ENCODE measurements at regions not wholly inside any gene's neighbourhood (a gene's known extent, or its start where the extent isn't known, plus 50 kb on each side); places are given as distances from the start of the nearest gene placed in this dataset.

- no peak for DNase-seq
Measured at GRCh38 chrX:147710301-147710700, 201.4 kb upstream of the FMR1 start.

- DNase-seq: no peak
Measured at GRCh38 chrX:147733369-147733768, 178.3 kb upstream of the FMR1 start.

DNA sequence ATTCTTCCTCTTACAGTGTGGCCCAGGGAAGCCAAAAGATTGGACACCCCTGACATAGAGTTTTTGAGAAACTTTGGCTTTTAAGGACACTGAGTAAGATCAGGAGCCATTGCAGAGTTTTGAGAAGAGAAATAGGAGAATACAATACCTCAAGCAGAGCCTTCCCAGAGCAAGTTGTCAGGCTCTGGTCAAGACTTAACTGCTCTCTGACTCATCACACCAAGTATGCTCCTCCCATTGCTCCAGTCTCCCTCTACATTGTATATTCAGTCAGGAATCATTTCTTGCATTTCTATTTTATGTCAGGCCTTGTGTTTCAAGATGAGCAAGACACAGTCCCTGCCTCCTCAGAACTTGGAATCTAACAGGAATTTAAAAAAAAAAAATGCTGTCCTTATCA lies 176.4 kb upstream of the FMR1 start:
- no peak for DNase-seq

- no peak for DNase-seq
Measured at GRCh38 chrX:147736045-147736444, 175.7 kb upstream of the FMR1 start.

DNA sequence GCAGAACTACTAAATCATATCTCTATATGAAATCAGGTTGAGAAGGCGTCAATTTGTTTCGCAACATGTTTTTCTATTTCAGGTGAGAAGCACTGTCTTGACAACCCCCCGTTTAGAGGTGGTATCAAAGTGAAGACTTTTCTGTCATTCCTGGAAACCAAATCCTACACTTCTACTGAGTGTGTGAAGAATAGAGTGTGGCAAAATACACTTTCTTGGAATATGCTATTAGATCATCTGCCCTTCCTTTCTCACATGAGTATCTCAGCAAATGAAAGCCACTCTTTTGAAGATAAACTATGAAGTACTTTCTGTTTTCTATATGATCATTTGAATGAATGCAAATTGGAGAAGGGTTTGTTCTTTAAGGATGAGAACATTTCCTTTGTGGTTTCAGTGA lies 174.0 kb upstream of the FMR1 start:
- DNase-seq: no peak

- DNase-seq: no peak
Measured at GRCh38 chrX:147738265-147738664, 173.5 kb upstream of the FMR1 start.

GRCh38 chrX:147739196-147739595 lies 172.5 kb upstream of the FMR1 start:
- no peak for DNase-seq

GRCh38 chrX:147741776-147742175 lies 169.9 kb upstream of the FMR1 start:
- no peak for DNase-seq

GRCh38 chrX:147749308-147749707 lies 162.4 kb upstream of the FMR1 start:
- no peak for DNase-seq

- DNase-seq: no peak
Measured at GRCh38 chrX:147757750-147758149, 154.0 kb upstream of the FMR1 start.

DNA sequence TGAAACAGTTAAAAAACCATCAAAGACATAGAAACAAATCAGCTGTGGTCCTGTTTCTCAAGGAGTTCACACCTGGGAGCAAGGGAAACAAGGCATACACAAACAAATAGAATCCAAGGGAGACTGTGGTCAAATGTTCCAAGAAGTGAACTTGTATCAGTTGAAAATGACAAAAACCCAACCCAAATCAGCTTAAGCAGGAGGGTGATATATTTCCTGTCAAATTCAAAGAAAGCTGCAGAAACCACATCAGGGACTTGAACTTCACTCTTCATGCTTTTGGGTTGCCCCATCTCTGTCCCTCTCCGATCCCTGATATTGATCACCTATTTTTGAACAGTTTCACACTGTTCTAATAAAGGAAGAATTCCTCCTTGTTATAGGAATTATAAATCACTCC lies 148.6 kb upstream of the FMR1 start:
- no peak for DNase-seq

DNA sequence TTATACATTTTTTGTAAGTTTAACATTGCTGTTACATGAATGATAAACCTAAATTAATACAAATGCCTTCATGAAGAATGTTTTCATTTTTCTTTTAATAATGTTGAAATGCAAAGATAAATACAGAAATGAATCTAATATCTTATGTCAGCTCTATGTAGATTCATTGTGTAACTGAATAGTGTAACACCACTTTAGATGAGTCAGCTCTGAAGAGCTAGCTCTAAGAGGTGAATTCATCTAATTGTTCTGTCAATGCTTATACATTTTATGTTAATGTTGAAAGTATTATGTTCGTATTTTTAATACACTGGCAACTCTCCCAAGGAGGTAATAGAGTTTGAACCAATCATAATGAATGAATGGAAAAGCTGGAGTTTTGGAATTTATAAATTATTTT lies 146.9 kb upstream of the FMR1 start:
- no peak for DNase-seq

GRCh38 chrX:147770858-147771257 lies 140.9 kb upstream of the FMR1 start:
- no peak for DNase-seq

DNA sequence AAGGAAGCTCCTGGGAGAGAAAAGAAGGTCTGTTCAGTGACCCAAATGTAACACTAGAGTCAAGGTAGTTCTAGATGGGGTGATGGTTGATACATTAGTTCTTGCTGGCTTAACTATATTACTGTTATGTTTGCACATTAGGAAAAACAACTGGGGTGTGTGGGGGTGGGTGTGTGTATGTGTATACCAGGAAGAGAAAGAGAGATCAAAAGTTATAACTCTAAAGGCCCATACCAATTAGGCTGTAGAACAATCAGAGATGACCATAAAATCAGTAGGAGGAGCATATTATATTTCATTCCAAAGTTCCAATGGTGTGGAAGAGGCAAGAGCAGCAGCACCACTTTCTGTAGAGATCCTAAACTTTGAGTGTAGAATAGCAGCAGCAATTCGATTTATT lies 134.7 kb upstream of the FMR1 start:
- no peak for DNase-seq

GRCh38 chrX:147779173-147779572 lies 132.5 kb upstream of the FMR1 start:
- DNase-seq: no peak

DNA sequence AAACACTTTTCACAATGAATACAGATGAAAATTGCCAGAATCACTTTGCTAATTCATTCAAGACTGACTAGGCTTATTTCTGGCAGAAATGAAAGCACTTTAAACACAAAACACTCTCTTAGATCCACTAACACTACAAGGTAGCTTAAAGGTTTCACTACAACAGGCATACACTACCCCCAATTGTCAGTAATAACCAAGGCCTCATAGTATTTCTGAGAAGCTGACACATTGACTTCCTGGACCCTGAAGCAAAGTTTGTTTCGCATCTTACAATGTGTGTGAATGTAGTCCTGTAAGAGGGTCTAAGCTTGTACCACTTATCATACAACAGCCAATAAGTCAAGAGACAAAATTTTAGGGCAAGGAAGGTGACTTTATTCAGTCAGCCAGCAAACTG lies 129.9 kb upstream of the FMR1 start:
- DNase-seq: no peak

- no peak for DNase-seq
Measured at GRCh38 chrX:147788641-147789350, 122.9 kb upstream of the FMR1 start.

- no peak for DNase-seq
Measured at GRCh38 chrX:147800663-147801062, 111.1 kb upstream of the FMR1 start.

DNA sequence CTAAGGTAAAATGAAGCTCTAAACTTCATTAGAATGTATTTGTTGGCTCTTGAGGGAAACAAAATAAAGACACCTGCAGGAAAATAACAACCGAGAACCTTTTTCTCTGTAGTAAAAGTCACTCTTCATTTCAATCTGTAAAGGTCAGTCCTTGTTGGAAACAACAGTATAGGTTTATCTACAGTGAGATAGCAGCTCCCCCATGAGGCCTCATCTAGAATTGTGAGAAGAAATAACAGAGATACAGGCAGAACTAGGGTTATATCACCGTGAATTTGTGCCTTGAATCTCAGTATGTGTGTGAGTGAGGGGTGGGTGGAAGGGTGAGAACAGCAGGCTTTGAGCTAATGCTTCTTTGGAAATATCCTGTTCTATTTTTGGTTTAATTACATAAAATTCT lies 107.8 kb upstream of the FMR1 start:
- no peak for DNase-seq

DNA sequence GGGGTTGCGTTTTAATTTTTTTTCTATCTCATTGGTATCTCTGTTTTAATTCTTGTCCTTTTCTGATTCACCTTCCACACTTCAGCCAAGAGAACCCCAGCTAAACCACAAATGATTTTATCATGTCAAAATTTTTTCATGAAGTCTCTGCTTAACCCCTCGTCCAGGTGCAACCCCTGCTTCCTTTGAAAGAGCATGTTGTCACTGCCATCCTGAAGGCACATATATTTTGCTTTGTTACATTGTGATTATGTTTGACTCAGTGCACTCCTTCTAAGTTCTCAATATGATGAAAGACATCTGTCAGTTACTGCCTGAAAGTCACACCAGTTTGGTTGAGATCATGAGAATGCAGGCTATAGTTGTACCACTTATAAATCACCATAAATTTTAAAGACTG lies 99.9 kb upstream of the FMR1 start:
- no peak for DNase-seq

GRCh38 chrX:147827070-147827469 lies 84.6 kb upstream of the FMR1 start:
- no peak for DNase-seq

GRCh38 chrX:147828719-147829118 lies 83.0 kb upstream of the FMR1 start:
- no peak for DNase-seq

GRCh38 chrX:147832707-147833348 lies 78.9 kb upstream of the FMR1 start:
- DNase-seq: no peak

GRCh38 chrX:147838465-147839131 lies 73.1 kb upstream of the FMR1 start:
- DNase-seq: no peak

GRCh38 chrX:147846676-147847075 lies 65.0 kb upstream of the FMR1 start:
- DNase-seq: no peak
